Daoy (cell line): ENCODE measurements at regions not wholly inside any gene's neighbourhood (a gene's known extent, or its start where the extent isn't known, plus 50 kb on each side); places are given as distances from the start of the nearest gene placed in this dataset.
"Not testable (repeated sequence)": the region's sequence is repeated elsewhere in the genome, so short reads cannot be mapped to it uniquely, and the experiment has no call there.

ENCODE experiments used
- DNase-seq: peaks from one replicate; pipeline ENCODE4 v3.0.0-alpha.2; 2015; ENCODE audit warnings: low read depth

DNA sequence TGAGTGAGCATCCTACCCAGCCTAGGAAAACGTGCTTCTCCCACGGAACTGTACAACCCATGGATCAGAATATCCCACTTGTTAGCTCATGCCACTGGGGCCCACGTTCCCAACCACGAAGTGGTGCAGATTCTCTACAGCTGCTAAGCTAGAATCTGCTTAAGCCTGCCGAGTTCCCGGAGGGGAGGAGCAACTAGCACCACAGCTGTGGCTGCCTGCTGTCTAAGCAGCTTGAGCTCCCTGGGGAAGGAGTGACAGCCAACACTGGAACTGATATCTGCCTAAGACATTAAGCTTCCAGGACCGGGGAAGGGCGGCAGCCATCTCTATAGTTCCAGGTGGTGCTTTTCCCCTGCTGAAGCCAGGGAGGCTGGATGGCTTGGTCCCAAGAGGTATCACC is 334.7 kb upstream of the CHRM2 start:
- no peak for DNase-seq

GRCh38 chr7:136530831-136531230 is 337.6 kb upstream of the CHRM2 start:
- no peak for DNase-seq

DNA sequence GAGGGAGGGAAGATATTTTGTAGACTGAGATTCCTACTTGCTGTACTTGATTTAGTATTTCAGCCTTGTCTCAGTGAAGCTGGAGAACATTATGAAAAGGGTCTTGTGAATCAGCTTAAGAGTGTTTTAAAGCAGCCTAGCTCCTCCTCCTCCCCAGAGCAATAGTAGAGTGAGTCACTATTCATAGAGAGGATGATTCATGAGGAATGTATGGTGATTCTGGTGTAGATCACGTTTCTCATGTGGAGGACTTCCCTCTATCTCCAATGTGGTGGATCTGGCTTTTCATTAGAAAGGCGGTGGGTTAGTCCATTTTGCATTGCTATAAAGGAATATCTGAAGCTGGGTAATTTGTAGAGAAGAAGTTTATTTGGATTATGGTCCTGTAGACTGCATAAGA is 340.1 kb upstream of the CHRM2 start:
- DNase-seq, result no peak

DNA sequence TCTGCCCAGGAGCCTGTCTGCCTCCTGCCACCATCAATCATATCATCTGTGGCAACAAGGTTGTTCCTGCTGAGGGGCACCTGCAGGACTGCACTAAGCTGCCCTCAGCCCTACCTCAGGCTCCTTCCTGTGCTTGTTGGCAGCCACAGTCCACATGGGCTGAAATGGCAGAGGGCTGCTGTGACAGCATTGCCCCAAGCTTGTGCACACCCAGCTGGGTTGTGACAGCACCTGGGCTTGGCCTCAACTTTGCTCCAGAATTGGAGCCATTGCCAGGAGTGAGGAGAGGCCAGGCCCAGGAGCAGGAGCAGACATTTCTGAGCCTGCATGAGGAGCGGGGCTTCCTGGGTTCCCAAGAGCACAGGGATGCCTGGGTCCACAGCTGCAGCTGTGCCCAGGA is 340.9 kb upstream of the CHRM2 start:
- no peak for DNase-seq

DNA sequence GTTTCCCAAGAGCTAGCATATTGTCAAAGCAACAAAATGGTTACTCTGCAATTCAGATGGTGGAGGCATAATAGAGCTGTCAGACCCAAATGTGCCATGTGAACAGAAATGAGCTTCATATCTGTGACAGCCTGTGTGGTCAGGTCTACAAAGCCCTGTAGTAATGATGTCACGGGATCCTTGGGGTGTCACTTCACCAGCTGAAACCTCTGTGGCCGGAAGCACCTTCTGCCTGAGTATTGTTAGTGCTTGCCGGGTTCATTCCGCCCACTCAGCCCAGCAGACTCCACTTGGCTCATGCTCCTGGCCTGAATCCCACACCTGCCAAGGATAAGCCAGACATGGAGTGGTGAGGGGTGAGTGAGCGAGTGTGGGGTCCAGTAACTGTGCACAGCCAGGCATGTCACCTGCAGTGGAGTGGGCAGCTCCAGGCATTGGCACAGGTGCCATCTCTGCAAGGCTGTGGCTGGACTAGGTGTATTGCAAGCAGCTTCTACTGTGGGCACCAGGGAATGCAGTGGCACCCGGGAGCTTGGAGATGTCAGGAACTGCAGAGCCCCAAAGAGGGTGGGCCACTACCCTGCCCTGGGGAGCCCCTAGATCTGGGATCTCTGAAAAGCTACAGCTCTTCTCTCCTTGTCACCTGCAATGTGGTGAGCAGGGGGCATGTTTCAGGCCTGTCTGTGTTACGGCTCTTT is 341.9 kb upstream of the CHRM2 start:
- no peak for DNase-seq

DNA sequence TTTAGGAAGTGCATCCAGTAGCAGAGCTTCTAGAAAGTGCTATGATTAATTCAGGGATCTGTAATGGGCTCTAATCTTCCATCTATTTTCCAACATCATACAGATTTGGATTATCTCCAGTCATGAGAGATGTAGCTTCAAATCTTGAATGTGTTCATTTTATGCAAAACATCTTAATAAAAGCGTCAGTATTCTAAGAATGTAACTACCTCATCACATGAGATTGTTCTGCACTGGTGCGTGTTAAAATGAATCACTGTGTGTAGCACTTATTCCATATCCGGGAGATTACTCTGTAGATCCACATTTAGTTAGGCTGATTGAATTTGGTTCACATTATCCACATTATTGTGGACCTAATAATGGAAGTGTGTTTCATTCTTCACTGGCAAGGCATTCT is 344.9 kb upstream of the CHRM2 start:
- no peak for DNase-seq

GRCh38 chr7:136517971-136518370 is 350.5 kb upstream of the CHRM2 start:
- no peak for DNase-seq

DNA sequence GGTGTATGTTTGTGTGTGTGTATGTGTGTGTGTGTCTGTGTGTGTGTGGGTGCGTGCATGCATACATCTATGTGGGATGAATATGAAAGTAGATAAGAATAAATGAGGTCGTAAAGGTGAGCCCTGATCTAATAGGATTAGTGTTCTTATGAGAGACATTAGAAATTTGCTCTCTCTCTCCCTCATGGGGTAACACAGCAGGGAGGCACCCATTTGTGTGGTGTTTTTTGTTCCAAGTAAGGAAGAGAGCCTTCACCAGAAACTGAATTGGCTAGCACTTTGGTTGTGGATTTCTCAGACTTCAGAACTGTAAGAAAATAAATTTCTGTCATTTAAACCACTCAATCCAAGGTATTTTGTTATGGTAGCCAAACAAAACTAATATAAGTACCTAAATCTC is 353.7 kb upstream of the CHRM2 start:
- no peak for DNase-seq

DNA sequence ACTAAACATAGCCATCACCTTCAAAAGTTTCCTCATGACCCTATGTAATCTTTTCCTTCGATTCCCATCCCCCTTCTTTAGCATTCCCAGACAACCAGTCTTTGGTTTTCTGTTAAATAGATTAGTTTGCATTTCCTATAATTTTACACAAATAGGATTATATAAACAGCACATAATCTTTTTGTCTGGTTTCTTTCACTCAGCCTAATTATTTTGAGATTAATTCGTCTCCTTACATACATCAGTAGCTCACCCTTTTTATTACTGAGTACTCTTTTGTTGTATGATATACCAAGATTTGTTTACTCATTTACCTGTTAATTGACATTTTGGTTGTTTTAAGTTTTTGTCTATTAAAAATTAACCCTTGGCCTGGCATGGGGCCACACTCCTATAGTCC is 354.7 kb upstream of the CHRM2 start:
- no peak for DNase-seq

DNA sequence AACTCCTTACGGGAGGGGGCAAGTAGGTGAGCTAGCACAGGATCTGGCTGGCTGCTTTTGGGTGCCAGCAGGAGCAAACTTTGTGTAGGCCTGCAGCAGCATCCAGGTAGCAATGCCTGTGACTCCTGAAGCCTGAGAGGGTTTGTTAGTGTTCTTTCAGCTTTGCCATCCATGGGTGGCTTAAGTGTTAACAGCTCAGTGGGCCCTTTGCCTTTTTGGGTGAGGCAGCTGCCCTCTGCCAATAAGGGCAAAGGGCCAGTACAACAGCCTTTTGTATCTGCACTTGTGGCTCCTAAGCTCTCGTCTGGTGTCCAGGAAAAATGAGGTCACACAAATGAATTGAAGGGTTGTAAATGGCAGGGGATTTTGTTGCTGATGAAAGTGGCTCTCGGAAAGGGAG is 359.0 kb upstream of the CHRM2 start:
- no peak for DNase-seq

DNA sequence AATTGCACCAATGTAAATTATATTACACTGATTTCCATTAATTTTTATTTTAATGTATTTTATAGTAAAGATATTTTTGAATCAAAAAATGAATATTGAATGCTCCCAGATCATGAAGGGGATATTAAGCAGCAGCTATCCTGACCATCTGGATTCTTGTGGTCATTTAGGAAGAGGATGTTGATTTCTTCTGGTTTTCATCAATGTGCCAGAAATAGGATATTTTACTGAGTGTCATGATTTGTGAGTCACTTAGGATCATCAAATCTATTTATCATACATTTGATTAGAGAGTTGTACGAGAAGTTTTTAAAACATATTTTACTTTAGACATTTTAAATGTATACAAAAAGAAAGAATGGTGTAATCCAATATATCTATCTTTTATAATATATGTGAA is 366.3 kb upstream of the CHRM2 start:
- no peak for DNase-seq

DNA sequence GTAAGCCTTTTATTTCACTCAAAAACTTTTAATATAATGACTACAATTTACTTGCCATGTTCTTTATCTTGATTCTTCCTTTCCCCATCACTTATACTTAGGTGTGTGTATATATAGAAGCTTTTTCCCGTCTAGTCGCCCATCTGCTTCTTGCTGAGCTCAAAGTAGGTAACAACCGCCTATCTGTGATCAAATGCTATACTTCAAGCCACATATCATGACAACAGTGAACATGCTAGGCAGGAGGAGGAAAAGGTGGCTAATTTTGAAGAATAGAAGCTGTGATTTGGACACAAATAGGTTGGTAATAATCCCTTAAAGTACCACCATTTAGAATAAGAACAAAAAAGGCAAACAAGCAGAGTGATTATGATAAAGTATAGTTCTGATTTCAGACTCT is 367.3 kb upstream of the CHRM2 start:
- no peak for DNase-seq

GRCh38 chr7:136496551-136496950 is 371.9 kb upstream of the CHRM2 start:
- DNase-seq, result no peak

DNA sequence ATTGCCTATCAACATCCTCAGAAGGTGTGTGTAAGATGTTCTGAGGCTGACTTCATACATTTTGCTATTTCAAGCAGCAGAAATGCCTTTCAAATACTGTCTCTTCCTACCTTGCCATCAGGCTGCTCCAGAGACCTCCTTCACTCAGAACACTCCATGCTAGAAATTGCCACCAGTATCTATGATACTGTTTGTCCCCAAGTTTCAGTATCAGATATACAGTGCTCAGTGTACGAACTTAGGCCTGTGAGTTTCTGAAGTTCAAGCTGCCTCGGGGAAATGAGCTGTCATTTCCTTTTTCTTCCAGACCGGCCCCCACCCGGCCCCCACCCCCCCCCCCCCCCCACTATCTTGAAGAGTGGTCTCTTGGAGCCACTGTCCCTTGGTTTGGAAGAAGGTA is 373.4 kb upstream of the CHRM2 start:
- no peak for DNase-seq

- DNase-seq, result no peak
Observed at GRCh38 chr7:136492366-136492765, 376.1 kb upstream of the CHRM2 start.

GRCh38 chr7:136489808-136490207 is 378.6 kb upstream of the CHRM2 start:
- no peak for DNase-seq

- no peak for DNase-seq
Observed at GRCh38 chr7:136480901-136481300, 387.6 kb upstream of the CHRM2 start.

DNA sequence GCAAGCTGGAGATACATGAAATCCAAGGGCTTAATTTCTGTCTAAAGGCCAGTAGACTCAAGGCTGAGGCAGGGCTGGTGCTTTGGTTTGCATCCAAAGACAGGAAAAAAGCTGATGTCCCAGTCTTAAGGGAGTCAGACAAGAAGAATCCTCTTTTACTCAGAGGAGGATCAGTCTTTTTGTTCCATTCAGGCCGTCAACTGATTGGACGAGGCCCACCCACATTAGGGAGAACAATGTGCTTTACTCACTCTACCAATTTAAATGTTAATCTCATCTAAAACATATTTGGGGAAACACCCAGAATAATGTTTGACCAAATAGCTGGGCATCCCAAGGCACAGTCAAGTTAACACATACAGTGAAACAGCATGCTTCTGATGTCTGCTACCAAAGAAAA is 388.5 kb upstream of the CHRM2 start:
- no peak for DNase-seq

GRCh38 chr7:136470179-136470578 is 398.3 kb upstream of the CHRM2 start:
- no peak for DNase-seq

DNA sequence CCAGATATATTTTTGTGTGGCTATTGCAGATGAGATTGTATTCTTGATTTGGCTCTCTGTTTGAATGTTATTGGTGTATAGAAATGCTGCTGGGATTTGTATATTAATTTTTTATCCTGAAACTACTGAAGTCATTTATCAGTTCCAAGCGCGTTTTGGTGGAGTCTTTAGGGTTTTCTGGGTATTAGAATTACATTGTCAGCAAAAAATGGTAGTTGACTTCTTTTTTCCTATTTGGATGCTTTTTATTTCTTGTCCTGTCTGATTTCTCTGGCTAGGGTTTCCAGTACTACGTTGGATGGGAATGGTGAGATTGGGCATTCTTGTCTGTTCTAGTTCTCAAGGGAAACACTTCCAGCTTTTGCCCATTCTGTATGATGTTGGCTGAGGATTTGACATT is 415.5 kb upstream of the CHRM2 start:
- DNase-seq, result no peak

DNA sequence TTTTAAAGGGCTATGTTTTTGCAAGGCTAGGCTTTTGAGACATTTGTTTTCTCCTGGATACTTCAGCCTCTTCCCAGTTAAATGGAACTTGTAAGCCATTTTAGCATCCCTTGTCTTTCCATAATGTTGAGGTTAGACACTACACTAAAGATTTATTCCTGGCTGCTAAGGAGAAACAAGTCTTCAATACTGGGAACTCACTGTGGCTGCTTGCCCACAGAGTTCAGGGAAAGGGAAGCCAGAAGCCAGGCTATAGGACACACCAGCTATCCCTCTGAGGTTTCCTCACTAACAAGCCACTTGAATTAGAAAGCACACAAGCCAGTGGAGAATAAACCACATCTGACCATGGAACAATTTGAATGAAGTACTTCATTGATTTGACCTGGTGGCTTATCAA is 421.7 kb upstream of the CHRM2 start:
- no peak for DNase-seq

- no peak for DNase-seq
Observed at GRCh38 chr7:136441835-136442234, 426.6 kb upstream of the CHRM2 start.

GRCh38 chr7:136431736-136432135 is 436.7 kb upstream of the CHRM2 start:
- DNase-seq, result not testable (repeated sequence)

DNA sequence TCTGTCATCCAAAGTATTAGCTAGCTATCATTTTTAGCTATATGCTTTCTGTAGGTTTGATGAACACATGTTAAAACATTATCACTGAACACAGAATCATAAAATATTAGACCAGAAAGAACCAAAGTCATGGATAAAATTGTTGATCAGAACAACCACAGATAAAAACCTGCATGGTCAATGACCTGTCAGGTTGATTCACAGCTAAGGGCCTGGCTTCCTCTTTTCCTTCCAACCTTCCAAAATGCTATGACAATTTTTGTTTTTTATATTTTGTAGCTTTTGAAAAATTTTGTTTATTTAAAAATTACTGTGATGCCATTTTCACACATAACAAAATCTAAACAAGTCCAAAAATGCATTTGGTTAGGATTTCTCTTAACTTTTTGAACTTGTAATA is 444.4 kb upstream of the CHRM2 start:
- DNase-seq, result no peak

DNA sequence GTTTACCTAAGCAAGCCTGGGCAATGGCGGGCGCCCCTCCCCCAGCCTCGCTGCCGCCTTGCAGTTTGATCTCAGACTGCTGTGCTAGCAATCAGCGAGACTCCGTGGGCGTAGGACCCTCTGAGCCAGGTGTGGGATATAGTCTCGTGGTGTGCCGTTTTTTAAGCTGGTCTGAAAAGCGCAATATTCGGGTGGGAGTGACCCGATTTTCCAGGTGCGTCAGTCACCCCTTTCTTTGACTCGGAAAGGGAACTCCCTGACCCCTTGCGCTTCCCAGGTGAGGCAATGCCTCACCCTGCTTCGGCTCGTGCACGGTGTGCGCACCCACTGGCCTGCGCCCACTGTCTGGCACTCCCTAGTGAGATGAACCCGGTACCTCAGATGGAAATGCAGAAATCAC is 442.6 kb upstream of the MTPN start:
- DNase-seq, result not testable (repeated sequence)
